Thyroid gland (tissue), 4 donors: ENCODE measurements at regions not wholly inside any gene's neighbourhood (a gene's known extent, or its start where the extent isn't known, plus 50 kb on each side); places are given as distances from the start of the nearest gene placed in this dataset.
"Not testable (repeated sequence)": the region's sequence is repeated elsewhere in the genome, so short reads cannot be mapped to it uniquely, and the experiment has no call there.

ENCODE experiments used
- DNase-seq, 2 donors: peaks; one replicate each; pipeline ENCODE4 v3.0.0-alpha.2; 2019
- H3K27ac ChIP-seq, 3 donors: fragments of 200-600 bp; sonication (generic); 1 replicate in 2 of 3; 2 replicates in 1 of 3; pipeline ENCODE4 v1.5.1; 2016 to 2019; ENCODE audit warnings: mild to moderate bottlenecking in 1 of 3, moderate library complexity in 1 of 3
- H3K27me3 ChIP-seq: fragments of 200-600 bp; sonication (generic); one replicate; pipeline ENCODE4 v1.5.1; 2019
- H3K36me3 ChIP-seq, 2 donors: fragments of 200-600 bp; sonication (generic); one replicate each; pipeline ENCODE4 v1.5.1; 2016 to 2019
- H3K4me1 ChIP-seq, 2 donors: fragments of 200-600 bp; sonication (generic); one replicate each; pipeline ENCODE4 v1.5.1; 2017 to 2019
- H3K4me3 ChIP-seq, 3 donors: fragments of 200-600 bp; sonication (generic); replicated peaks in 1 of 3; 1 replicate in 2 of 3; 2 replicates in 1 of 3; pipeline ENCODE4 v1.5.1; 2016; ENCODE audit warnings: mild to moderate bottlenecking in 1 of 3
- H3K9me3 ChIP-seq: fragments of 200-600 bp; sonication (generic); one replicate; pipeline ENCODE4 v1.5.1; 2017
- CTCF ChIP-seq, 6 experiments: fragments of 200-600 bp in 3 of 6; fragments of 450-650 bp in 3 of 6; sonication (generic) in 3 of 6; IDR thresholded peaks; one replicate each; pipeline ENCODE4 v1.5.1; 2016 to 2019; ENCODE audit warnings: antibody characterized with exemption in 6 of 6, mild to moderate bottlenecking in 2 of 6, inconsistent platforms in 1 of 6, moderate library complexity in 1 of 6
- POLR2A ChIP-seq, 2 donors: fragments of 450-650 bp; IDR thresholded peaks; one replicate each; pipeline ENCODE4 v1.6.1; 2017; ENCODE audit warnings: antibody characterized with exemption in 2 of 2, mild to moderate bottlenecking in 2 of 2, moderate library complexity in 1 of 2
- WGBS, 2 donors: methylation state at CpG; one replicate each; pipeline ENCODE4 v1.1.5; 2017; 5-methylcytosine and 5-hydroxymethylcytosine counted together
- intact Hi-C: fragments of 100-400 bp; cut with DNase I; formaldehyde crosslinking; loops from one replicate; pipeline ENCODE4 v1.15.1; 2023

- intact Hi-C loops = no loop called here
- Histone ChIP-seq H3K9me3 (no peaks in the 10 kb centered on the region), H3K4me3 (no peak overlapping the region), H3K36me3 (no peaks in the 10 kb centered on the region), H3K27me3 (no peaks in the 10 kb centered on the region), H3K4me1 (no peaks in the 10 kb centered on the region), H3K27ac (no peak overlapping the region)
- DNase-seq = no peak
- TF ChIP-seq CTCF (IDR thresholded peaks at IDR 0.05) = no peak
- no peak for TF ChIP-seq POLR2A (IDR thresholded peaks at IDR 0.05)
- WGBS, 2 donors = 46 to 51% methylated on average over 1 of the region's 1 CpG
Observed at GRCh38 chr2:88933980-88934379, 242.5 kb downstream of the RPIA start.

- 44 to 67% methylated on average over 2 of the region's 2 CpGs for WGBS, 2 donors
- H3K4me1 ChIP-seq, H3K27me3 ChIP-seq, H3K9me3 ChIP-seq, H3K36me3 ChIP-seq, H3K27ac ChIP-seq, H3K4me3 ChIP-seq, intact Hi-C loops: not testable (repeated sequence)
- peak in 2 of 6 experiments; percentile 16 to 25 for TF ChIP-seq CTCF (IDR thresholded peaks at IDR 0.05)
- peak; percentile 9 to 10 for DNase-seq
Observed at GRCh38 chr2:88941178-88941577, 249.7 kb downstream of the RPIA start.

GRCh38 chr2:88942798-88943197 is 251.3 kb downstream of the RPIA start:
- TF ChIP-seq POLR2A (IDR thresholded peaks at IDR 0.05) = no peak
- TF ChIP-seq CTCF (IDR thresholded peaks at IDR 0.05) = no peak
- intact Hi-C loops = no loop called here

GRCh38 chr2:88949336-88949735 is 257.9 kb downstream of the RPIA start:
- Histone ChIP-seq H3K4me3 (no peak overlapping the region), H3K36me3 (no peaks in the 10 kb centered on the region)
- intact Hi-C loops = no loop called here

More at GRCh38 chr2:88942798-88943197, 251.3 kb downstream of the RPIA start:
- H3K4me3 ChIP-seq = no peak overlapping the region
- no peaks in the 10 kb centered on the region for H3K9me3 ChIP-seq
- 82 to 89% methylated on average over 2 of the region's 2 CpGs for WGBS, 2 donors
- no peaks in the 10 kb centered on the region for H3K36me3 ChIP-seq
- H3K4me1 ChIP-seq = no peaks in the 10 kb centered on the region
- no peaks in the 10 kb centered on the region for H3K27me3 ChIP-seq
- H3K27ac ChIP-seq = no peak overlapping the region
- DNase-seq = no peak

GRCh38 chr2:88950010-88950409 is 258.5 kb downstream of the RPIA start:
- H3K9me3 ChIP-seq = no peaks in the 10 kb centered on the region
- 83 to 89% methylated on average over 2 of the region's 2 CpGs for WGBS, 2 donors
- TF ChIP-seq POLR2A (IDR thresholded peaks at IDR 0.05) = no peak
- no peak for TF ChIP-seq CTCF (IDR thresholded peaks at IDR 0.05)
- no peak overlapping the region for H3K27ac ChIP-seq
- intact Hi-C loops = no loop called here
- H3K4me3 ChIP-seq = no peak overlapping the region
- no peaks in the 10 kb centered on the region for H3K36me3 ChIP-seq
- no peaks in the 10 kb centered on the region for H3K27me3 ChIP-seq
- DNase-seq = no peak
- H3K4me1 ChIP-seq = no peaks in the 10 kb centered on the region

More at GRCh38 chr2:88949336-88949735, 257.9 kb downstream of the RPIA start:
- no peak for DNase-seq
- H3K9me3 ChIP-seq = no peaks in the 10 kb centered on the region
- no peaks in the 10 kb centered on the region for H3K27me3 ChIP-seq
- no peaks in the 10 kb centered on the region for H3K4me1 ChIP-seq
- TF ChIP-seq POLR2A (IDR thresholded peaks at IDR 0.05) = no peak
- no peak overlapping the region for H3K27ac ChIP-seq

- H3K27ac ChIP-seq = no peak overlapping the region
- H3K4me3 ChIP-seq = no peak overlapping the region
- TF ChIP-seq POLR2A (IDR thresholded peaks at IDR 0.05) (no peak), CTCF (IDR thresholded peaks at IDR 0.05) (no peak)
- no peak for DNase-seq
- H3K36me3 ChIP-seq = no peaks in the 10 kb centered on the region
- no peaks in the 10 kb centered on the region for H3K27me3 ChIP-seq
- intact Hi-C loops = no loop called here
- 92 to 96% methylated on average over 1 of the region's 1 CpG for WGBS, 2 donors
- H3K4me1 ChIP-seq = no peaks in the 10 kb centered on the region
- H3K9me3 ChIP-seq = no peaks in the 10 kb centered on the region
Observed at GRCh38 chr2:88955607-88956006, 264.1 kb downstream of the RPIA start.
